A673 (cell line): ENCODE measurements at regions not wholly inside any gene's neighbourhood (a gene's known extent, or its start where the extent isn't known, plus 50 kb on each side); places are given as distances from the start of the nearest gene placed in this dataset.

Experiments
- BruUV-seq: library from RNA; stranded (reverse); fragments of 400-500 nt; replicated peaks from 2 replicates; lab custom pipeline; 2021; lab: Mats Ljungman, UMichigan
- CTCF ChIA-PET: fragments of 300-600 bp; sonication (Branson Sonifier 250); formaldehyde crosslinking; loops from one replicate; lab custom pipeline; 2022; ENCODE audit warnings: antibody characterized with exemption; lab: Charles Lee
- POLR2A ChIA-PET: fragments of 300-600 bp; sonication (Branson Sonifier 250); formaldehyde crosslinking; loops from one replicate; lab custom pipeline; 2022; ENCODE audit warnings: antibody characterized with exemption; ENCODE audit not compliant: low non-redundant PET; lab: Charles Lee
- DNase-seq: peaks from one replicate; pipeline ENCODE4 v3.0.0-alpha.2; 2015; ENCODE audit warnings: low spot score
- H3K27ac ChIP-seq: fragments of 200-600 bp; sonication (generic); 2 replicates; pipeline ENCODE4 v1.5.1; 2016; ENCODE audit warnings: mixed run types, low read depth, mild to moderate bottlenecking, mixed read lengths, antibody characterized with exemption, low read length; ENCODE audit not compliant: poor library complexity, severe bottlenecking
- H3K27me3 ChIP-seq: fragments of 200-600 bp; sonication (generic); replicated peaks from 2 replicates; pipeline ENCODE4 v1.6.1; 2017; ENCODE audit warnings: mixed run types, low read depth, mild to moderate bottlenecking, mixed read lengths, antibody characterized with exemption, low read length; ENCODE audit not compliant: insufficient read depth, poor library complexity
- H3K36me3 ChIP-seq: fragments of 200-600 bp; sonication (generic); 2 replicates; pipeline ENCODE4 v1.6.1; 2016; ENCODE audit warnings: mixed run types, mild to moderate bottlenecking, mixed read lengths, antibody characterized with exemption, low read length; ENCODE audit not compliant: insufficient read depth, poor library complexity, severe bottlenecking
- H3K4me1 ChIP-seq: fragments of 200-600 bp; sonication (generic); 2 replicates; pipeline ENCODE4 v1.6.1; 2017; ENCODE audit warnings: mixed run types, mild to moderate bottlenecking, mixed read lengths, antibody characterized with exemption, low read length; ENCODE audit not compliant: insufficient read depth, poor library complexity, severe bottlenecking
- H3K4me3 ChIP-seq: fragments of 200-600 bp; sonication (generic); 2 replicates; pipeline ENCODE4 v1.5.1; 2016; ENCODE audit warnings: low read depth, mixed run types, mild to moderate bottlenecking, mixed read lengths, low read length; ENCODE audit not compliant: poor library complexity, severe bottlenecking
- H3K9me3 ChIP-seq: fragments of 200-600 bp; sonication (generic); 2 replicates; pipeline ENCODE4 v1.6.1; 2016; ENCODE audit warnings: mixed run types, low read depth, mild to moderate bottlenecking, mixed read lengths, antibody characterized with exemption, low read length; ENCODE audit not compliant: poor library complexity, severe bottlenecking
- CTCF ChIP-seq: fragments of 300-800, 200-600 bp; sonication (generic); conservative IDR thresholded peaks from 2 replicates; pipeline ENCODE4 v1.5.1; 2017; ENCODE audit warnings: low read depth, mild to moderate bottlenecking, antibody characterized with exemption, low read length, moderate library complexity, mixed read lengths
- EZH2 ChIP-seq: fragments of 200-600 bp; sonication (generic); IDR thresholded peaks from 2 replicates; pipeline ENCODE4 v1.6.1; 2017; ENCODE audit warnings: borderline replicate concordance, low read depth, mild to moderate bottlenecking, mixed read lengths, antibody characterized with exemption, low read length; ENCODE audit not compliant: poor library complexity, severe bottlenecking
- intact Hi-C: fragments of 100-400 bp; cut with micrococcal nuclease; formaldehyde crosslinking; loops from one replicate; pipeline ENCODE4 v1.10.0; 2022; ENCODE audit not compliant: unreplicated experiment

- TF ChIP-seq EZH2 (no peak), CTCF (no peak)
- DNase-seq, result no peak
- no peak overlapping the region for H3K27ac ChIP-seq
- POLR2A ChIA-PET, result no interaction called here
- H3K4me3 ChIP-seq, result no peak overlapping the region
- peaks cover 8% of the 10 kb centered on the region for H3K27me3 ChIP-seq
- no peaks in the 10 kb centered on the region for H3K9me3 ChIP-seq
- BruUV-seq, result no TSS peak
- H3K4me1 ChIP-seq, result no peaks in the 10 kb centered on the region
- intact Hi-C loops, result no loop called here
- H3K36me3 ChIP-seq, result no peaks in the 10 kb centered on the region
- CTCF ChIA-PET, result no interaction called here
These were observed 247.1 kb downstream of the SPTSSA start for GRCh38 chr14:34214961-34215360.

GRCh38 chr14:34213332-34213731, 248.7 kb downstream of the SPTSSA start:
- H3K27ac ChIP-seq, result no peak overlapping the region
- no peaks in the 10 kb centered on the region for H3K4me1 ChIP-seq
- no peaks in the 10 kb centered on the region for H3K36me3 ChIP-seq
- BruUV-seq, result no TSS peak
- CTCF ChIA-PET, result no interaction called here
- H3K9me3 ChIP-seq, result no peaks in the 10 kb centered on the region
- H3K27me3 ChIP-seq, result peaks cover 9% of the 10 kb centered on the region
- intact Hi-C loops, result no loop called here
- TF ChIP-seq CTCF (no peak), EZH2 (no peak)
- H3K4me3 ChIP-seq, result no peak overlapping the region
- POLR2A ChIA-PET, result no interaction called here
- no peak for DNase-seq

- Histone ChIP-seq H3K4me1 (no peaks in the 10 kb centered on the region), H3K27ac (no peak overlapping the region), H3K4me3 (no peak overlapping the region), H3K27me3 (peaks cover 13% of the 10 kb centered on the region), H3K36me3 (no peaks in the 10 kb centered on the region), H3K9me3 (no peaks in the 10 kb centered on the region)
- no TSS peak for BruUV-seq
- DNase-seq, result no peak
- CTCF ChIA-PET, result no interaction called here
- no peak for TF ChIP-seq EZH2
- TF ChIP-seq CTCF, result no peak
- POLR2A ChIA-PET, result no interaction called here
- intact Hi-C loops, result no loop called here
These were observed 249.7 kb downstream of the SPTSSA start for GRCh38 chr14:34212172-34212929.
